Nephron (organoid): ENCODE measurements at regions not wholly inside any gene's neighbourhood (a gene's known extent, or its start where the extent isn't known, plus 50 kb on each side); places are given as distances from the start of the nearest gene placed in this dataset.

Experiments
- H3K27ac Mint-ChIP-seq, 3 experiments: 2 replicates each; pipeline ENCODE4 v1.8.0; 2020; ENCODE audit warnings: mixed read lengths in 3 of 3, mild to moderate bottlenecking in 2 of 3, moderate library complexity in 1 of 3
- H3K27me3 Mint-ChIP-seq: 2 replicates; pipeline ENCODE4 v1.8.0; 2021; ENCODE audit warnings: low read depth, mild to moderate bottlenecking, moderate library complexity, mixed read lengths
- H3K36me3 Mint-ChIP-seq: 2 replicates; pipeline ENCODE4 v1.8.0; 2020; ENCODE audit warnings: low read depth, mixed read lengths
- H3K4me1 Mint-ChIP-seq: 2 replicates; pipeline ENCODE4 v1.8.0; 2020; ENCODE audit warnings: mixed read lengths
- H3K4me3 Mint-ChIP-seq, 3 experiments: 2 replicates each; pipeline ENCODE4 v1.8.0; 2020; ENCODE audit warnings: mild to moderate bottlenecking in 3 of 3, mixed read lengths in 3 of 3, moderate library complexity in 2 of 3
- H3K9me3 Mint-ChIP-seq: 2 replicates; pipeline ENCODE4 v1.8.0; 2020; ENCODE audit warnings: mixed read lengths
- TF ChIP-seq, protein P1 (sequence below), 3 experiments: fragments of 200-600 bp; sonication (generic); IDR thresholded peaks; one replicate each; pipeline ENCODE4 v1.5.0; 2021; ENCODE audit warnings: antibody characterized with exemption in 3 of 3; ENCODE audit not compliant: unreplicated experiment in 3 of 3

DNA sequence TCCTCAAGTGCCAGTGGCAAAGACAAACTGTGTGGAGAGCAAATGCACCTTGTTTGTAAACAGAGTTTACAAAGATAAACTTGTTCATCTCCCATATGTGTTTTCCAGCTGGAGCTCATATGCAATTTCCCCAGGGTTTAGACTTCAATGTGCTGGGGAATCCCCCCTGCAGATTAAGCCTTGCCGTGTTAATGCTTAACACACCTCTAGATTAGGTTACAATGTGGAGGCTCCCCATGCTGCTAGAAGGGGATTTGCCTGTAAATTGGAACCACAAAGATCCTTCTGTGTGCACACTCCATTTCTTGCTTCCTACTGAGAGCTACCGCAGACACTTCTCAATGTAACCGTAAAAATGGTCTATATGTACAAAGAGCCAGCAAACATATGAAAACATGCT is 263.1 kb downstream of the TBX18 start:
- Mint-ChIP-seq H3K27ac (no peak overlapping the region), H3K9me3 (peaks cover 32% of the 10 kb centered on the region), H3K4me1 (no peaks in the 10 kb centered on the region), H3K27me3 (no peaks in the 10 kb centered on the region), H3K4me3 (no peak overlapping the region), H3K36me3 (peaks cover 5% of the 10 kb centered on the region)
- TF ChIP-seq, protein P1, sequence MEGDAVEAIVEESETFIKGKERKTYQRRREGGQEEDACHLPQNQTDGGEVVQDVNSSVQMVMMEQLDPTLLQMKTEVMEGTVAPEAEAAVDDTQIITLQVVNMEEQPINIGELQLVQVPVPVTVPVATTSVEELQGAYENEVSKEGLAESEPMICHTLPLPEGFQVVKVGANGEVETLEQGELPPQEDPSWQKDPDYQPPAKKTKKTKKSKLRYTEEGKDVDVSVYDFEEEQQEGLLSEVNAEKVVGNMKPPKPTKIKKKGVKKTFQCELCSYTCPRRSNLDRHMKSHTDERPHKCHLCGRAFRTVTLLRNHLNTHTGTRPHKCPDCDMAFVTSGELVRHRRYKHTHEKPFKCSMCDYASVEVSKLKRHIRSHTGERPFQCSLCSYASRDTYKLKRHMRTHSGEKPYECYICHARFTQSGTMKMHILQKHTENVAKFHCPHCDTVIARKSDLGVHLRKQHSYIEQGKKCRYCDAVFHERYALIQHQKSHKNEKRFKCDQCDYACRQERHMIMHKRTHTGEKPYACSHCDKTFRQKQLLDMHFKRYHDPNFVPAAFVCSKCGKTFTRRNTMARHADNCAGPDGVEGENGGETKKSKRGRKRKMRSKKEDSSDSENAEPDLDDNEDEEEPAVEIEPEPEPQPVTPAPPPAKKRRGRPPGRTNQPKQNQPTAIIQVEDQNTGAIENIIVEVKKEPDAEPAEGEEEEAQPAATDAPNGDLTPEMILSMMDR (IDR thresholded peaks at IDR 0.05; ENCODE audit: unreplicated experiment in 3 of 3): no peak

DNA sequence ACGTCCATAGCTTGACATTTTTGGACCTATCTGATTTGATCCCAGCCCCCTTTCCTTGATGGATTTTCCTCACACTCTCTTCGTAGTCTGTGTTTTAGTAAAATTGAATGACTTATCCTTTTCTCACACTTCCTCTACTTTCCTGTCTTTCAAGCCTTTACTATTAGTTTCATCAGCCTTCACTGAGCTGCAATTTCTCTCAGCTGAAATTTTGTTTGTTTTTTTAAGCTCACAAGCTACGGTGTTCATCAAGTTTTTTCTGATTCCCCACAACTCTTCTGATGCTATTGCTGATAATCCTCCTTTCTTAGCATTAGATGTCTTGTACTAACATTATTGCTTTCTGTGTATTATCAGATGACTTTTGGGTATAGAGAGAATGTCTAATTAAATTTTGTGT is 263.7 kb downstream of the TBX18 start:
- no peaks in the 10 kb centered on the region for H3K4me1 Mint-ChIP-seq
- no peak overlapping the region for H3K27ac Mint-ChIP-seq
- TF ChIP-seq, protein P1 (IDR thresholded peaks at IDR 0.05; ENCODE audit: unreplicated experiment in 3 of 3): no peak
- H3K4me3 Mint-ChIP-seq: no peak overlapping the region
- H3K27me3 Mint-ChIP-seq: no peaks in the 10 kb centered on the region
- peaks cover 5% of the 10 kb centered on the region for H3K36me3 Mint-ChIP-seq
- H3K9me3 Mint-ChIP-seq: peaks cover 29% of the 10 kb centered on the region

DNA sequence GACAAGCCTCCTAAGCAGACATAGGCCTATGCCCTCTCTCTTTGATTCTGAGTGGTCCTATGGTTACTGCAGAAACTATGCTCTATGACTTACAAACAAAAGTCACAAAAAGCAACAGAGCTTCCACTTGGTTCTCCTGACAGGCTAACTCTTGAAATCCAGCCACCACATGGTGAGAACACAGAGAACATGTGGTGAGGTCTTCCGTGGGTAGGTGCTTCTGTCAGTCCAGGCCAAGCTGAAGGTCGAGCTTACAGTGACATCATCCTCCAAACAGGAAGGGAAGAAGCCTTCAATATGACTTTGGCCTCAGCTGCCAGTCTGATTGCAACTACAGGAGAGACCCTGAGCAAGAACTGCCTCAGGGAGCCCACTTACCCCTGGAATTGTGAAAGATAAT is 265.5 kb downstream of the TBX18 start:
- peaks cover 20% of the 10 kb centered on the region for H3K9me3 Mint-ChIP-seq
- peaks cover 5% of the 10 kb centered on the region for H3K36me3 Mint-ChIP-seq
- no peak overlapping the region for H3K27ac Mint-ChIP-seq
- H3K27me3 Mint-ChIP-seq: no peaks in the 10 kb centered on the region
- H3K4me3 Mint-ChIP-seq: no peak overlapping the region
- H3K4me1 Mint-ChIP-seq: no peaks in the 10 kb centered on the region
- TF ChIP-seq, protein P1 (IDR thresholded peaks at IDR 0.05; ENCODE audit: unreplicated experiment in 3 of 3): no peak

- peaks cover 10% of the 10 kb centered on the region for H3K36me3 Mint-ChIP-seq
- no peaks in the 10 kb centered on the region for H3K27me3 Mint-ChIP-seq
- peak overlapping the region in 2 of 3 experiments; percentile 1 to 8 for H3K4me3 Mint-ChIP-seq
- TF ChIP-seq, protein P1 (IDR thresholded peaks at IDR 0.05; ENCODE audit: unreplicated experiment in 3 of 3): no peak
- H3K27ac Mint-ChIP-seq: peak overlapping the region; percentile 44 to 92 (median 90)
- H3K4me1 Mint-ChIP-seq: peaks cover 17% of the 10 kb centered on the region
- H3K9me3 Mint-ChIP-seq: peaks cover 14% of the 10 kb centered on the region
Measured at GRCh38 chr6:84492241-84493165, 265.1 kb upstream of the CEP162 start.

GRCh38 chr6:84489598-84489997 is 262.2 kb upstream of the CEP162 start:
- H3K36me3 Mint-ChIP-seq: peaks cover 10% of the 10 kb centered on the region
- H3K9me3 Mint-ChIP-seq: peaks cover 21% of the 10 kb centered on the region
- H3K4me3 Mint-ChIP-seq: no peak overlapping the region
- TF ChIP-seq, protein P1 (IDR thresholded peaks at IDR 0.05; ENCODE audit: unreplicated experiment in 3 of 3): no peak
- H3K4me1 Mint-ChIP-seq: peaks cover 17% of the 10 kb centered on the region
- no peak overlapping the region for H3K27ac Mint-ChIP-seq
- no peaks in the 10 kb centered on the region for H3K27me3 Mint-ChIP-seq

GRCh38 chr6:84486526-84486925 is 259.1 kb upstream of the CEP162 start:
- no peaks in the 10 kb centered on the region for H3K27me3 Mint-ChIP-seq
- peaks cover 10% of the 10 kb centered on the region for H3K36me3 Mint-ChIP-seq
- TF ChIP-seq, protein P1 (IDR thresholded peaks at IDR 0.05; ENCODE audit: unreplicated experiment in 3 of 3): no peak
- no peak overlapping the region for H3K4me3 Mint-ChIP-seq
- peaks cover 39% of the 10 kb centered on the region for H3K9me3 Mint-ChIP-seq
- H3K27ac Mint-ChIP-seq: no peak overlapping the region
- no peaks in the 10 kb centered on the region for H3K4me1 Mint-ChIP-seq
